T47D (cell line): ENCODE measurements at regions not wholly inside any gene's neighbourhood (a gene's known extent, or its start where the extent isn't known, plus 50 kb on each side); places are given as distances from the start of the nearest gene placed in this dataset.
"Not testable (repeated sequence)": the region's sequence is repeated elsewhere in the genome, so short reads cannot be mapped to it uniquely, and the experiment has no call there.

Experiments used
- DNase-seq, 2 experiments: peaks; one replicate each; pipeline versions ENCODE4 v3.0.0 to v3.0.0-alpha.2; 2011 to 2012; ENCODE audit warnings: low read depth in 1 of 2, low spot score in 1 of 2
- in situ Hi-C: cut with HindIII; loops from 2 replicates; pipeline ENCODE4 v1.10.0; 2016; ENCODE audit warnings: low sequenced_read_pairs, low pct_unique_long_range_greater_than_20kb

GRCh38 chr1:120288814-120289600 is 112.7 kb upstream of the SEC22B start:
- DNase-seq, in situ Hi-C loops: not testable (repeated sequence)

GRCh38 chr1:120288167-120288566 is 111.8 kb upstream of the SEC22B start:
- in situ Hi-C loops, DNase-seq: not testable (repeated sequence)

- in situ Hi-C loops, DNase-seq: not testable (repeated sequence)
Measured at GRCh38 chr1:120282744-120283464, 106.6 kb upstream of the SEC22B start.

- DNase-seq, in situ Hi-C loops: not testable (repeated sequence)
Measured at GRCh38 chr1:120278259-120278610, 101.9 kb upstream of the SEC22B start.

GRCh38 chr1:120277428-120278258 is 101.3 kb upstream of the SEC22B start:
- DNase-seq, in situ Hi-C loops: not testable (repeated sequence)

- DNase-seq, in situ Hi-C loops: not testable (repeated sequence)
Measured at GRCh38 chr1:120276710-120277109, 100.4 kb upstream of the SEC22B start.

- in situ Hi-C loops, DNase-seq: not testable (repeated sequence)
Measured at GRCh38 chr1:120274438-120274837, 98.1 kb upstream of the SEC22B start.

- DNase-seq, in situ Hi-C loops: not testable (repeated sequence)
Measured at GRCh38 chr1:120273363-120273762, 97.0 kb upstream of the SEC22B start.

- in situ Hi-C loops, DNase-seq: not testable (repeated sequence)
Measured at GRCh38 chr1:120272242-120272641, 95.9 kb upstream of the SEC22B start.

GRCh38 chr1:120271561-120272221 is 95.4 kb upstream of the SEC22B start:
- in situ Hi-C loops, DNase-seq: not testable (repeated sequence)

GRCh38 chr1:120267894-120268551 is 91.7 kb upstream of the SEC22B start:
- DNase-seq, in situ Hi-C loops: not testable (repeated sequence)

GRCh38 chr1:120264564-120264963 is 88.2 kb upstream of the SEC22B start:
- in situ Hi-C loops, DNase-seq: not testable (repeated sequence)

GRCh38 chr1:120262791-120263751 is 86.8 kb upstream of the SEC22B start:
- DNase-seq, in situ Hi-C loops: not testable (repeated sequence)

- in situ Hi-C loops, DNase-seq: not testable (repeated sequence)
Measured at GRCh38 chr1:120257778-120258105, 81.4 kb upstream of the SEC22B start.

- DNase-seq, in situ Hi-C loops: not testable (repeated sequence)
Measured at GRCh38 chr1:120257064-120257777, 80.9 kb upstream of the SEC22B start.

GRCh38 chr1:120250756-120251155 is 74.4 kb upstream of the SEC22B start:
- in situ Hi-C loops, result not testable (repeated sequence)

More at GRCh38 chr1:120250756-120251155, 74.4 kb upstream of the SEC22B start:
- not testable (repeated sequence) for DNase-seq
